ENCODE measurements at regions not wholly inside any gene's neighbourhood (a gene's known extent, or its start where the extent isn't known, plus 50 kb on each side); places are given as distances from the start of the nearest gene placed in this dataset.

DNA sequence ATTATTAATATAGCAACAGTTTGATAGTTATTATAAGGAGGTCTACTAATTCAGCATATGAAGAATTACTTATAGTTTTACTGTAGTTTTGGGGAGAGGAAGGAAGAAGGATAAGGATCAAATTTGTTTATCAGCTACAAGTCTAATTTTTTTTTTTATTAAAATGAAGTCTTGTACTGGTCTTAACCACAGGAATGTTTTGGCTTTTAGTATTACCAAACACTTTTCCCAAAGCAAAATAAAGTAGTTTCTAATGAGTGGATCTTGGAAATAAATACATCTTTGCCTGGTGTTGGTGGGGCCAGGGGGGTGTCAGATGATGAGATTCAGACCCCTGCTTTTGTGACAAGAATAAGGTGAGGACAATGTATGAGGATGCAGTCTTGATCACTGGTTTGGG is 57.2 kb upstream of the ZDHHC17 start:
- no peak for DNase-seq (ENCODE audit: low spot score)

DNA sequence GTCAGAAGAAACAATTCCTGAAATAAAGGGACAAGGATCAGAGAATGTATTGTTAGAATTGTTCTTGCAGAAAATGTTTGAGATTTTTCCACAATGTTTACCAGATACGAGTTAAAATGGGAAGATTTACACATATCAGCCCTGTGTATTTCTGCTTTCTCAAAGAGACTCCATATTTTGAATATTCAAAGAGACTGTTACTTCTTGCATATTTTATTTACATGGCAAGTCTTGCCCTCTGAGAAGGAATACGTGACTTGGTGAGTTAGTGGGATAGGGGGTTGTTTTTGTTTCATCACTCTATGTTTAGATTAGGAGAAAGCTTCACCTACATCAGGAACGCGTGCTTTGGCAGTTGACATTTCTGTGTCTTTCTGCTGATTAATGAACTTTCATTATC is 56.1 kb upstream of the ZDHHC17 start:
- DNase-seq (ENCODE audit: low spot score) = no peak

DNA sequence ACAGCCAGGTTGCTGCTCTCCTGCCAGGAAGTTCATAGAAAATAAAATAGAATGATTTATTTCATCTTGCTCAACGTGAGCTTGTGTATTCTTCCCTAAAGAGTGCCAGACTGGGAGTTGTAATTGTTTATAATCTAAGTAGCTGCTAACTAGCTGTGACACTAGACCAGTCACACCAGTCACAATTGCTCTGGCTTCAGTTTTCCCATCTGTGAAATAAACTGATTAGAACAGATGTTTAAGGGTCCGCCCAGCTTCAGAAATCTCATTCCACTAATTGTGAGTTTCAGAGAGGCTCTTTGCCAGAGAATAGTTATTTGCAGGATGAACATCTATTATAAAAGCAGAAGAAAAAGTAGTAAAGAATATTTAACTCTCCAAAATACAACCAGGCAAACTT is 55.6 kb upstream of the ZDHHC17 start:
- no peak for DNase-seq (ENCODE audit: low spot score)

DNA sequence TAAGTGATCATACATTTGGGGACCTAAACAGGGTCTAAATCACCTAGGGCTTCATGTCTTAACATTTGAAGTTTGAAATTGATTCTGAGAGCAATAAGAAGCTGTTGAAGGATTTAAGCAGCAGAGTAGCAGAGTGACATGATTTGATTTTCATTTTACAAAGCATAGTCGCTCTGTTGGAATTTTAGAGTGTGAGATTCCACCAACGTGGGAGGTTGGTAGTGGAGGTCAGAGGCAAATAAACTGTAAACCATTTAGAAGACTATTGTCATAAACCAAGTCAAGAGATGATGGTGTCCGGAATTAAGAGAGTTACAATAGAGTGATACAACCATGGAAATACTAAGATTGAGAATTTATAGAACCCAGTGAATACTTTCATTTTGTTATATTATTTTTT is 52.7 kb upstream of the ZDHHC17 start:
- DNase-seq (ENCODE audit: low spot score) = no peak

DNA sequence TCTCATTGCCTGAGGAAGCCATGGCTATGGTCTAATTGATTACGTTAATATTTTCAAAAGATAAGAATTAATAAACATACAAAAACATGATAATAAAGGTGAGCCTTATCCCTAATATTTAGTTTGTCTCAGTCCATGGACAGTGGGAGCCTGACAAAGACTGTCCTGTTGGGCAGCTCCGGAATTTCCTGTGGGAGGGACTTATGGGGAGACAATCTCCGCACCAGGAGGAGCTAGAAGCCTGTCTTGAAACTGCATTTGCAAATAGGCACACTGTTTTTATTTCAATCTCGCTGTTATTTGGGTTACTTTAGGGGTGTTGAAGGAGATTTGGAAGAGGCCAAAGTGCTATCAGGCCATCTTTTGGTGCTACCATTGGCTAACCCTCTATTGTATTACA is 50.8 kb upstream of the ZDHHC17 start:
- no peak for DNase-seq (ENCODE audit: low spot score)

DNA sequence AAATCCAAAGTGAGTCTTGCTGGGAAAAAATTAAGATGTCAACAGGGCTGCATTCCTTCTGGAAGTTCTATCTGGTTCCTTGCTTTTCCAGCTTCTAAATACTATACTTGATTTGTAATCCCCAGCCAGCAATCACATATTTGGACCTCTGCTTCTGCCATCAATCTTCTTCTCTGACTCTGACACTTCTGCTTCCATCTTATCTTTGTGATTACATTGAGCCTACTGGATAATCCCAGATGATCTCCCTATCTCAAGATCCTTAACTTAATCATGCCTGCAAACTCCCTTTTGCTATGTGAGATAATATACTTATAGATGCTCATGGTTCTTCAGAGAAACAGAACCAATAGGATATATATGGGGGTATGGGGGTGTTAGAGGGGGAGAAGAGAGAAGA is 49.9 kb upstream of the ZDHHC17 start:
- no peak for DNase-seq (ENCODE audit: low spot score)

Data from HT-29 (cell line).